PC-3 (cell line): ENCODE measurements at regions not wholly inside any gene's neighbourhood (a gene's known extent, or its start where the extent isn't known, plus 50 kb on each side); places are given as distances from the start of the nearest gene placed in this dataset.

Experiments used
- ATAC-seq: fragments of 200-7000 bp; cut with Tn5 transposase; 2 replicates; pipeline ENCODE4 v1.9.1; 2020; ENCODE audit warnings: mild to moderate bottlenecking, moderate library complexity
- BruUV-seq: library from RNA; stranded (reverse); fragments of 400-500 nt; replicated peaks from 2 replicates; lab custom pipeline; 2021; lab: Mats Ljungman, UMichigan
- CTCF ChIA-PET: fragments of 300-600 bp; sonication (Branson Sonifier 250); formaldehyde crosslinking; loops from one replicate; lab custom pipeline; 2022; ENCODE audit warnings: antibody characterized with exemption; lab: Charles Lee
- POLR2A ChIA-PET: fragments of 300-600 bp; sonication (Branson Sonifier 250); formaldehyde crosslinking; loops from one replicate; lab custom pipeline; 2022; ENCODE audit warnings: antibody characterized with exemption; ENCODE audit not compliant: unreplicated experiment; lab: Charles Lee
- DNase-seq: peaks from one replicate; pipeline ENCODE4 v3.0.0-alpha.2; 2015
- H2AFZ ChIP-seq: fragments of 300-600 bp; sonication (generic); 2 replicates; pipeline ENCODE4 v1.6.0; 2016; ENCODE audit warnings: antibody characterized with exemption, low read length
- H3F3A ChIP-seq: fragments of 300-600 bp; sonication (generic); one replicate; pipeline ENCODE4 v1.6.0; 2017; ENCODE audit warnings: antibody characterized with exemption, low read length, control low read depth, mild to moderate bottlenecking; ENCODE audit not compliant: unreplicated experiment
- H3K27ac ChIP-seq: fragments of 300-600 bp; sonication (generic); 2 replicates; pipeline ENCODE4 v1.5.1; 2016; ENCODE audit warnings: mild to moderate bottlenecking, low read length
- H3K27me3 ChIP-seq: fragments of 300-600 bp; sonication (generic); 2 replicates; pipeline ENCODE4 v1.6.1; 2016; ENCODE audit warnings: low read length, mixed read lengths
- H3K36me3 ChIP-seq: fragments of 300-600 bp; sonication (generic); 2 replicates; pipeline ENCODE4 v1.6.1; 2016; ENCODE audit warnings: low read depth, mixed run types, low read length, mixed read lengths
- H3K4me1 ChIP-seq: fragments of 300-600 bp; sonication (generic); 2 replicates; pipeline ENCODE4 v1.5.1; 2016; ENCODE audit warnings: low read length; ENCODE audit not compliant: insufficient read depth
- H3K4me2 ChIP-seq: fragments of 300-600 bp; sonication (generic); 2 replicates; pipeline ENCODE4 v1.6.0; 2016; ENCODE audit warnings: low read length
- H3K4me3 ChIP-seq: fragments of 300-600 bp; sonication (generic); 2 replicates; pipeline ENCODE4 v1.5.1; 2016; ENCODE audit warnings: mild to moderate bottlenecking, low read length, mixed read lengths
- H3K79me2 ChIP-seq: fragments of 300-600 bp; sonication (generic); 2 replicates; pipeline ENCODE4 v1.6.1; 2017; ENCODE audit warnings: low read length, mixed read lengths
- H3K9ac ChIP-seq: fragments of 300-600 bp; sonication (generic); 2 replicates; pipeline ENCODE4 v1.6.0; 2016; ENCODE audit warnings: mild to moderate bottlenecking, low read length
- H3K9me2 ChIP-seq: fragments of 300-600 bp; sonication (generic); replicated peaks from 2 replicates; pipeline ENCODE4 v1.6.1; 2016; ENCODE audit warnings: mixed run types, low read length, mixed read lengths
- H3K9me3 ChIP-seq: fragments of 300-600 bp; sonication (generic); 2 replicates; pipeline ENCODE4 v1.6.1; 2016; ENCODE audit warnings: low read length, mixed read lengths
- H4K20me1 ChIP-seq: fragments of 300-600 bp; sonication (generic); 2 replicates; pipeline ENCODE4 v1.6.1; 2016; ENCODE audit warnings: low read length, mixed read lengths
- EZH2 ChIP-seq: fragments of 300-600 bp; sonication (generic); IDR thresholded peaks from one replicate; pipeline ENCODE4 v1.6.1; 2017; ENCODE audit warnings: antibody characterized with exemption, mild to moderate bottlenecking, low read length; ENCODE audit not compliant: unreplicated experiment
- EZH2phosphoT487 ChIP-seq: fragments of 300-600 bp; sonication (generic); IDR thresholded peaks from 2 replicates; pipeline ENCODE4 v1.6.1; 2018; ENCODE audit warnings: mild to moderate bottlenecking, antibody characterized with exemption, low read length, borderline replicate concordance
- intact Hi-C: fragments of 100-400 bp; cut with micrococcal nuclease; formaldehyde crosslinking; loops from 2 replicates; pipeline ENCODE4 v1.9.0; 2023
- TF ChIP-seq, protein P1 (sequence below): fragments of 300-600 bp; sonication (generic); conservative IDR thresholded peaks from 2 replicates; pipeline ENCODE4 v1.5.1; 2017; ENCODE audit warnings: antibody characterized with exemption, low read depth, mild to moderate bottlenecking, low read length

DNA sequence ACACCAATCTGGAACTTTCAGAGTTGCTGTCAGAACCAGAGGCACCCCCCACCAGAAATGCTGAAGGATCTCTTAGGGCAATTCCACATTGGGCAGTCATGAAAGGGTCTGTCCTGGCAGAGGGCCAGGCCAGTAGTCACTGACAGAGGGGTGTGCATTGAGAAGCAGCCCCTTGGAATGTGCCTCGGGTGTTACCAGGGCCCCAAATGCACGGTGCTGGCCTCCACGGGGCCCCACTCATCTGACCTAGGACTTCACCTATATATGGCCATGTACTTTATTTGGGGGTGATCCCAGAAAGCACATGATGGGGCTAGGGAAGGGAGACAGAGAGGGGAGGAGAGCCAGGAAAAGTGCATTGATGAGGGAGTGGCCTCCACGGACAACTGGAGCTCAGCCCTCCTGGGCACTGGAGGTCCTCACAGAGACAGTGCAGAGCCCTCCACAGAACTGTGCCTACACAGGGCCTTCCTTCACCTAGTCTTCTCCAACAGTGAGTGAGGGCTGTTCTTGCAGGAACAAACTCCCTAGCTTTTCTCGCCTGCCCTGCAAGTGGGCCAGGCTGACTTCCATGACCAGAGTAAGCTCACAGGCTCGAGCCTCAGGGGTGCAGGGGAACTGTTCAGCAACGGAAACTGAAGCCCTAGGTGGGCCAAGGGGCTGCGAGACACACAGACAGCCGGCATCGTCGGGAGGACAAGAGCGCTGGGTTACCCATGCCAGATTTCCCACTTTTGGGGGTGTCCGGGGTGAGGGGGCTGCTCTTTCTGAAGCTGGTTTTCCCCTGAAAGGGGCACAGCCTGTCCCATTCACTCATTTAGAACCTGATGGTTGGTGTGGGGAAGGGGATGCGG is 136.2 kb downstream of the HMX1 start:
- H3F3A ChIP-seq: no peaks in the 10 kb centered on the region
- H3K9me2 ChIP-seq: no peaks in the 10 kb centered on the region
- H3K4me1 ChIP-seq: no peaks in the 10 kb centered on the region
- H3K27me3 ChIP-seq: 0 out of 2 replicates have a peak, but pooled peaks cover 16% of the 10 kb centered on the region
- BruUV-seq: no TSS peak
- intact Hi-C loops: no loop called here
- DNase-seq: no peak
- H3K36me3 ChIP-seq: no peaks in the 10 kb centered on the region
- H3K27ac ChIP-seq: no peak overlapping the region
- H2AFZ ChIP-seq: no peak overlapping the region
- H3K9me3 ChIP-seq: no peaks in the 10 kb centered on the region
- POLR2A ChIA-PET: no interaction called here
- no peaks in the 10 kb centered on the region for H3K79me2 ChIP-seq
- no peak overlapping the region for H3K4me3 ChIP-seq
- no peak for ATAC-seq
- CTCF ChIA-PET: no interaction called here
- TF ChIP-seq, protein P1, sequence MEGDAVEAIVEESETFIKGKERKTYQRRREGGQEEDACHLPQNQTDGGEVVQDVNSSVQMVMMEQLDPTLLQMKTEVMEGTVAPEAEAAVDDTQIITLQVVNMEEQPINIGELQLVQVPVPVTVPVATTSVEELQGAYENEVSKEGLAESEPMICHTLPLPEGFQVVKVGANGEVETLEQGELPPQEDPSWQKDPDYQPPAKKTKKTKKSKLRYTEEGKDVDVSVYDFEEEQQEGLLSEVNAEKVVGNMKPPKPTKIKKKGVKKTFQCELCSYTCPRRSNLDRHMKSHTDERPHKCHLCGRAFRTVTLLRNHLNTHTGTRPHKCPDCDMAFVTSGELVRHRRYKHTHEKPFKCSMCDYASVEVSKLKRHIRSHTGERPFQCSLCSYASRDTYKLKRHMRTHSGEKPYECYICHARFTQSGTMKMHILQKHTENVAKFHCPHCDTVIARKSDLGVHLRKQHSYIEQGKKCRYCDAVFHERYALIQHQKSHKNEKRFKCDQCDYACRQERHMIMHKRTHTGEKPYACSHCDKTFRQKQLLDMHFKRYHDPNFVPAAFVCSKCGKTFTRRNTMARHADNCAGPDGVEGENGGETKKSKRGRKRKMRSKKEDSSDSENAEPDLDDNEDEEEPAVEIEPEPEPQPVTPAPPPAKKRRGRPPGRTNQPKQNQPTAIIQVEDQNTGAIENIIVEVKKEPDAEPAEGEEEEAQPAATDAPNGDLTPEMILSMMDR: no peak
- no peak for TF ChIP-seq EZH2phosphoT487
- TF ChIP-seq EZH2: no peak
- no peak overlapping the region for H3K4me2 ChIP-seq
- H3K9ac ChIP-seq: no peak overlapping the region
- no peaks in the 10 kb centered on the region for H4K20me1 ChIP-seq

DNA sequence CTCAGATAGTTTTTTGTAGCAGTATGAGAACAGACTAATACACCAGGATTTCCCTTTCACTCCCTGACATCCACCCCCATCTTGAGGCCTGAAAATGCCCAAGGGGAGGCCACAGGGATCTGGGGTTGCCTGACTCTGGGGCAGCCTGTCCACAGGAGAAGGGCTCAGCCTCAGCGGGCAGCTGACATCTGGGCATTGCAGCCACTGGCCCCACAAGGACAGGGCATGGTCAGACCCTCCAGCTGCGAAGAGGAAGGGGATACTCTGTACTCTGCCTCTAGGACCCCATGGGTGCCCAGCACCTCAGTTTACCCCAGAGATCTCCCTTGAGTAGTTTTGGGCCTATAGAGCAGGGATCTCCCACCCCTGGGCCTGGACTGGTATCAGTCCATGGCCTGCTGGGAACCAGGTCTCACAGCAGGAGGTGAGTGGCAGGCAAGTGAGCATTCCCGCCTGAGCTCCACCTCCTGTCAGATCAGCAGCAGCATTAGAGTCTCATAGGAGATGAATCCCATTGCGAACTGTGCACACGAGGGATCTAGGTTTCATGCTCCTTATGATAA is 138.9 kb downstream of the HMX1 start:
- no peaks in the 10 kb centered on the region for H3K9me2 ChIP-seq
- no peaks in the 10 kb centered on the region for H4K20me1 ChIP-seq
- no peaks in the 10 kb centered on the region for H3F3A ChIP-seq
- TF ChIP-seq EZH2phosphoT487 (no peak), EZH2 (no peak)
- TF ChIP-seq, protein P1: no peak
- H3K27me3 ChIP-seq: 0 out of 2 replicates have a peak, but pooled peaks cover 3% of the 10 kb centered on the region
- no peaks in the 10 kb centered on the region for H3K79me2 ChIP-seq
- H3K36me3 ChIP-seq: no peaks in the 10 kb centered on the region
- CTCF ChIA-PET: no interaction called here
- intact Hi-C loops: no loop called here
- ATAC-seq (no peak), DNase-seq (no peak)
- H3K9ac ChIP-seq: no peak overlapping the region
- POLR2A ChIA-PET: no interaction called here
- no peaks in the 10 kb centered on the region for H3K9me3 ChIP-seq
- no peak overlapping the region for H3K4me3 ChIP-seq
- BruUV-seq: no TSS peak
- no peak overlapping the region for H3K27ac ChIP-seq
- no peak overlapping the region for H2AFZ ChIP-seq
- no peaks in the 10 kb centered on the region for H3K4me1 ChIP-seq
- H3K4me2 ChIP-seq: no peak overlapping the region

DNA sequence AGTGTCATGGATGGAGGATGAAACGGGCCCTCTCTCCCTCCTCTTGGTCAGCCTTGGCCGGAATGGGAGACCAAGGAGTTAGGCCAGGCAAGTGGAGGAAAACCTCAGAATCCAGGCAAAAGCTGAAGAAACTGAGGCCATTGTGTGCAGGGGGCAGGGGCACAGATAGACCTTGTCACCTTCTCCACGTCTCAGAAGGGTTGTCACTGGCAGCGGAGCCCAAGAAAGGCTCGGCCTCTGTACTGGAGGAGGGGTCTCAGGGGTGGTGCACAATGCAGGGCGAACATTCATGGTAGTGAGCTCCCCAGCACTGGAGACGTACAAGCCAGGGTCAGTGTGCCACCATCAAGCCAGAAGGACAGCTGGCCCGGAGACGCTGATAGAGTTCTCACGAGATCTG is 139.5 kb downstream of the CPZ start:
- H3K9me2 ChIP-seq: no peaks in the 10 kb centered on the region
- 0 out of 2 replicates have a peak, but pooled peaks cover 3% of the 10 kb centered on the region for H3K27me3 ChIP-seq

More for the DNA sequence above, 139.5 kb downstream of the CPZ start:
- intact Hi-C loops: no loop called here
- POLR2A ChIA-PET: no interaction called here
- no peaks in the 10 kb centered on the region for H3K4me1 ChIP-seq
- H3K27ac ChIP-seq: no peak overlapping the region
- no peaks in the 10 kb centered on the region for H3K36me3 ChIP-seq
- no peak for ATAC-seq
- BruUV-seq: no TSS peak
- CTCF ChIA-PET: no interaction called here
- no peak overlapping the region for H3K9ac ChIP-seq
- H3K9me3 ChIP-seq: no peaks in the 10 kb centered on the region
- no peak overlapping the region for H2AFZ ChIP-seq
- H3K4me2 ChIP-seq: no peak overlapping the region
- no peaks in the 10 kb centered on the region for H3F3A ChIP-seq
- TF ChIP-seq EZH2phosphoT487: no peak
- no peak for TF ChIP-seq EZH2
- TF ChIP-seq, protein P1: no peak
- no peak for DNase-seq
- no peaks in the 10 kb centered on the region for H3K79me2 ChIP-seq
- H4K20me1 ChIP-seq: no peaks in the 10 kb centered on the region
- H3K4me3 ChIP-seq: no peak overlapping the region
